GM10266 (cell line): ENCODE measurements at regions not wholly inside any gene's neighbourhood (a gene's known extent, or its start where the extent isn't known, plus 50 kb on each side); places are given as distances from the start of the nearest gene placed in this dataset.
"Not testable (repeated sequence)": the region's sequence is repeated elsewhere in the genome, so short reads cannot be mapped to it uniquely, and the experiment has no call there.

Experiments
- DNase-seq: peaks from one replicate; pipeline ENCODE4 v3.0.0; 2012; ENCODE audit errors: extremely low spot score
- CTCF ChIP-seq: IDR thresholded peaks from 2 replicates; pipeline ENCODE4 v1.5.1; 2012; ENCODE audit warnings: mild to moderate bottlenecking, low read depth; ENCODE audit not compliant: control insufficient read depth, insufficient read depth; ENCODE audit errors: missing control alignments

- no peak for DNase-seq
- no peak for TF ChIP-seq CTCF
Measured at GRCh38 chr5:36505021-36505420, 101.4 kb upstream of the SLC1A3 start.

- TF ChIP-seq CTCF, result peak; percentile 81
- peak; percentile 71 for DNase-seq
Measured at GRCh38 chr5:36507332-36507952, 99.0 kb upstream of the SLC1A3 start.

- DNase-seq, result not testable (repeated sequence)
Measured at GRCh38 chr5:36508331-36508730, 98.1 kb upstream of the SLC1A3 start.

GRCh38 chr5:36513647-36514046, 92.8 kb upstream of the SLC1A3 start:
- not testable (repeated sequence) for DNase-seq

- TF ChIP-seq CTCF, result no peak
- DNase-seq, result no peak
Measured at GRCh38 chr5:36519881-36520280, 86.5 kb upstream of the SLC1A3 start.

GRCh38 chr5:36521219-36521618, 85.2 kb upstream of the SLC1A3 start:
- TF ChIP-seq CTCF, result no peak
- DNase-seq, result no peak

GRCh38 chr5:36521838-36522745, 84.3 kb upstream of the SLC1A3 start:
- no peak for DNase-seq
- no peak for TF ChIP-seq CTCF

GRCh38 chr5:36522746-36523065, 83.7 kb upstream of the SLC1A3 start:
- no peak for TF ChIP-seq CTCF
- no peak for DNase-seq
